ENCODE measurements at regions not wholly inside any gene's neighbourhood (a gene's known extent, or its start where the extent isn't known, plus 50 kb on each side); places are given as distances from the start of the nearest gene placed in this dataset.
A peak's percentile ranks its signal among the peaks of the same experiment; 100 is the strongest.
"Not testable (repeated sequence)": the region's sequence is repeated elsewhere in the genome, so short reads cannot be mapped to it uniquely, and the experiment has no call there.

DNA sequence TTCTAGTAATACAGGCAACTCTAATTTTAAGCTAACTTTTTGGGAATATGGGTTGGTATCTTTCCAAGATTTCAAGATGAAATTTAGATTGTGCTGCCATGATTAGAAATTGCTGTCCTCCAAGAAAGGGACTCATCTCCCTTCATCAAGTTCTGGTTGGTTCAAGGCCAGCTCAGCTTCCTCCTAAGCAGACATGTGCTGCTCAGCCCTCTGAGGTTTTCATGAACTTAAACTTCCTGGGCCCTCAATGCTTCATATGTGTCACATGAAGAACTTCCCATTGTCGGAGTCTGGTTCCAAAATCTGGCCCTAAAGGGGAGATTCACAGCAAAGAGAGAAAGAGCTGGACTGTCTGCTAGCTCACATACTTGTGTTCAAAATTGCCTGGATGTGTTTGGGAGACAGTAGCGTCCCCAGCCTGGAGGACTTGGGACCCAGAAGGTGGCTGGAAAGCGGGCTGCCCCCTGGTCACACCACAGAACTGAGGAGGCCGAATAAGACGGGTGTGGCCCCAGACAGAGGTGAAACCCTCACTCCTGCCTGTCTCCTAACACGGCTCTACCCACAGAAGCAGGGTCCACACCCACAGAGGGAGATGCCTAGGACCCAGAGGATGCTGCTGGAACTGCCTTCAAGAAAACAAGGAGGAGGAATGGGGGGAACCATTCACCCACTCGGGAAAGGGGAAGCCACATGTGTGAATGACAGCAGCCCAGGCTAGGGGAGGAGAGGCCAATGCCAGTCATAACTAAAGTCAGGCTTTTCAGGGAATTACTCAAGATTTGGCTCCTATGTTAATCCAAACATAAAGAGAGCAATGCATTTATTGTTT is 54.3 kb upstream of the GPR31 start:
- intact Hi-C loops (cut with DNase I) = no loop called here
- H3K4me1 ChIP-seq = no peaks in the 10 kb centered on the region
- H3K36me3 ChIP-seq = no peaks in the 10 kb centered on the region
- no peaks in the 10 kb centered on the region for H3K27me3 ChIP-seq
- WGBS, 2 donors = 69 to 79% methylated on average over 7 of the region's 7 CpGs
- no peak for TF ChIP-seq POLR2A (IDR thresholded peaks at IDR 0.05)
- TF ChIP-seq, protein P1, sequence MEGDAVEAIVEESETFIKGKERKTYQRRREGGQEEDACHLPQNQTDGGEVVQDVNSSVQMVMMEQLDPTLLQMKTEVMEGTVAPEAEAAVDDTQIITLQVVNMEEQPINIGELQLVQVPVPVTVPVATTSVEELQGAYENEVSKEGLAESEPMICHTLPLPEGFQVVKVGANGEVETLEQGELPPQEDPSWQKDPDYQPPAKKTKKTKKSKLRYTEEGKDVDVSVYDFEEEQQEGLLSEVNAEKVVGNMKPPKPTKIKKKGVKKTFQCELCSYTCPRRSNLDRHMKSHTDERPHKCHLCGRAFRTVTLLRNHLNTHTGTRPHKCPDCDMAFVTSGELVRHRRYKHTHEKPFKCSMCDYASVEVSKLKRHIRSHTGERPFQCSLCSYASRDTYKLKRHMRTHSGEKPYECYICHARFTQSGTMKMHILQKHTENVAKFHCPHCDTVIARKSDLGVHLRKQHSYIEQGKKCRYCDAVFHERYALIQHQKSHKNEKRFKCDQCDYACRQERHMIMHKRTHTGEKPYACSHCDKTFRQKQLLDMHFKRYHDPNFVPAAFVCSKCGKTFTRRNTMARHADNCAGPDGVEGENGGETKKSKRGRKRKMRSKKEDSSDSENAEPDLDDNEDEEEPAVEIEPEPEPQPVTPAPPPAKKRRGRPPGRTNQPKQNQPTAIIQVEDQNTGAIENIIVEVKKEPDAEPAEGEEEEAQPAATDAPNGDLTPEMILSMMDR (IDR thresholded peaks at IDR 0.05) = no peak
- no peak overlapping the region for H3K27ac ChIP-seq
- H3K9me3 ChIP-seq = no peaks in the 10 kb centered on the region
- no peak for DNase-seq
- H3K4me3 ChIP-seq (replicated peaks in 1 of 3) = no peak overlapping the region

DNA sequence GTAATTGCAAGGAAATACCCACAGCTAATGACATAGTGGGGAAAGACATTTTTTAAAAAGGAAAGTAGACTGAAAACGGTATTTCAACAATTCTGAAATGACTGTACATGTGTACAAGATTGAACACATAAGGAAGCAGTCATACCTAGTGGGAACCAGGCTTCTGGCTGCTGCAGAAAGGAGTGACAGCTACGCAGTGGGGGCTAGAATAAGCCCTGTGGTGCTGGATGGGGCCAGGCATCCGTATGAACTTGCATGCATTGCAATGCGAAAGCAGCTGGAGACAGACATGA is 54.9 kb upstream of the GPR31 start:
- WGBS, 2 donors = 84 to 93% methylated on average over 4 of the region's 4 CpGs
- H3K4me3 ChIP-seq (replicated peaks in 1 of 3) = no peak overlapping the region
- no peaks in the 10 kb centered on the region for H3K36me3 ChIP-seq
- no peaks in the 10 kb centered on the region for H3K4me1 ChIP-seq
- intact Hi-C loops (cut with DNase I) = no loop called here
- H3K9me3 ChIP-seq = no peaks in the 10 kb centered on the region
- H3K27me3 ChIP-seq = no peaks in the 10 kb centered on the region
- DNase-seq = no peak
- no peak overlapping the region for H3K27ac ChIP-seq
- TF ChIP-seq POLR2A (IDR thresholded peaks at IDR 0.05) = no peak
- TF ChIP-seq, protein P1 (IDR thresholded peaks at IDR 0.05) = no peak

DNA sequence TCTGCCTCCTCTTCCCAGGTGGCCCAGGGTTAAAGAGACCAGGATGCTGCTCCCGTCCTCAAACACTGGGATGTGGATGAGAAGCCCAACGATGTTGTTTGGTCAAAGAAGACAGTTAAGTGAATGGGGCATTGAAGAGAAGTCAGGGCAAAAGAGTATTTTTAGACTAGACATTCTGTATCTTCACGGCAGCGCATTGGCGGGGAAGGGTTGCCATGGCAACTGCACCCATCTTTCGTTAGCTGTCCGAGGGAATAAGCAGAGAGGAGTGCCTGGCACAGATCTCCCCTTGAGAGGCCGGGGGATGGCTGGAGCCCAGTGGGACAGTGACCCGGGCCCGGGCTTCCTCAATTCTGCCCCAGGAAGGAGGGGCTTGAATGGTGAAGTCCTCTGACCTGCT is 56.4 kb upstream of the GPR31 start:
- H3K27ac ChIP-seq = no peak overlapping the region
- no peaks in the 10 kb centered on the region for H3K9me3 ChIP-seq
- TF ChIP-seq POLR2A (IDR thresholded peaks at IDR 0.05) = no peak
- TF ChIP-seq, protein P1 (IDR thresholded peaks at IDR 0.05) = no peak
- no peak for DNase-seq
- no peaks in the 10 kb centered on the region for H3K27me3 ChIP-seq
- no peak overlapping the region for H3K4me3 ChIP-seq (replicated peaks in 1 of 3)
- 71 to 82% methylated on average over 9 to 10 of the region's 10 CpGs for WGBS, 2 donors
- intact Hi-C loops (cut with DNase I) = no loop called here
- no peaks in the 10 kb centered on the region for H3K4me1 ChIP-seq
- H3K36me3 ChIP-seq = no peaks in the 10 kb centered on the region

DNA sequence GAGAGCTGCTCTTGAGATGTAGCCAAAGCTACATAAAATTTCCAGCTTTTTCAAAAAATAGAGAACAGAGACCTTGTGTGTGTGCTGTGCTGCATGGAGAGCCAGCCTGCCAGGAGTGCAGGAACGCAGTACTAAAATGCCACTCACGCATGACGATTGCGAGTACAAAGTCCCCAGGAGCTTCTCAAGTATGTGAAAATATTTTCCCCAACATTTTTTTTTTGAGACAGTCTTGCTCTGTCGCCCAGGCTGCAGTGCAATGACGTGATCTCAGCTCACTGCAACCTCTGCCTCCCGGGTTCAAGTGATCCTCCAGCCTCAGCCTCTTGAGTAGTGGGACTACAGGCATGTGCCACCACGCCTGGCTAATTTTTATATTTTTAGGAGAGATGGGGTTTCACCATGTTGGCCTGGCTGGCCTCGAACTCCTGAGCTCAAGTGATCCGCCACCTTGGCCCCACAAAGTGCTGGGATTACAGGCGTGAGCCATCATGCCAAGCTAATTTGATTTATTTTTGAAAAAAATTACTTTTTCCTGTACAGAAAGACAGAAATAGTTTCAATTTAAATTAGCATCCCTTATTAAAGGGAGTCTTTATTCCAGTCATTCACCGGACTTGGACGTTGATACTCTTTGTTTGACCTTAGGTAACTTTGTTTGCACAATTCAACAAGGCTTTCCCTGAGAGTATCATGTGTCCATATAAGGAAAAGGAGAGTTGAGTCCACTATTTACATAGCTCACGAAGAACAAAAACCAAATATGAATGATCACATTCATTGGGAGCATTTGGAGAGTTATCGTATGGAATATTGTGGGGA is 57.9 kb upstream of the GPR31 start:
- H3K27me3 ChIP-seq; H3K4me3 ChIP-seq (replicated peaks in 1 of 3); H3K9me3 ChIP-seq; intact Hi-C loops (cut with DNase I); H3K36me3 ChIP-seq; H3K4me1 ChIP-seq: not testable (repeated sequence)
- peak overlapping the region in 2 of 3 donors; percentile 90 to 93 for H3K27ac ChIP-seq
- WGBS, 2 donors = 25 to 57% methylated on average over 13 to 15 of the region's 15 CpGs
- DNase-seq = peak in 1 of 2 donors; percentile 86

DNA sequence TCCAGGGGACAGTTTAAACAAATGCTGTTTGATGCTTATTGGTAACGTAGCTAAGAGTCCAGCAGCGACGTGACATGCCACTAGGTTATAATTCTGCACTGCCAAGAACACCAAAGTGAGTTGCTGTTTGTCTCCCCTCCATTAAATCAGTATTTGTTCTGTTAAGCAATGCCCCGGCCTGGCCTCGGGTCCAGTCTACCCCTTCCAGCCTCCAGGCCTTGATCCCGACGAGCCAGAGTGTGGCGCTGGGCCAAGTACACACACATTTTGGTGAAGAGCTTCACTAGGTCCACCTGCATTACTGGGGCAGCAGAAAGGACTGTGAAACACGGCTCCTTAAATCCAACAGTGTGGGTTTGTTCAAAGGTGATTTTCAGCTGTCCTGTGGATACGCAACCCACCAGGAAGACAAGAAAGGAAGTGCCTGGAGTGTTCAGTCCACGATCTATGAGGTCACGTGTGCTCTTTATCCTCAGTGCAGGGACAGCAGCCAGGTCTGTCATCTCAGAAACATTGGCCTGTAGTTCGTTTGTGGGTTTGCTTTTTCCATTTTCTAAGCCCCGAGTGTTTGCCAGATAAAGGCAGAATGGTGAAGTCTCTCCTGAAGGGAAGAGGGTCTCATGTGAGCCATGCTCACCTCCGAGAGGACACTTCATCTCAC is 58.7 kb upstream of the GPR31 start:
- peak overlapping the region in 1 of 3 donors; percentile 93 for H3K27ac ChIP-seq
- intact Hi-C loops (cut with DNase I) = not testable (repeated sequence)

DNA sequence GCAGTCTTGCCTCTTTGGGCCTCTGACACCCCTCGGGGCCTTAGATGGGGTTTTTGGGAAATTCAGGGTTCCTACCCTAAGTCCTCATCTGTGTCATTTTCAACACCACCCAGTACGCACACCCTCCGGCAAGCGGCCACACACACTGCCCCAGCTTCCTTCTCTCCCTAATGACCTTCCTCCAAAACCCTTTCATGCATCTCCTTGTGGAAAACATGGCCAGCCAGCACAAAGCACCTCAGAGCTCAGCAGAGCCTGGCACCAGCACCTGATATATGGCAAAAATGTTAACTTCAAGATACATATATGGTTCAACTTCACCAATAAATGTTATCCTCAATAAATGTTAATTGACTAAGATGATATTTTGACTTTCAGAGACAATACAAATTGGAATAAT is 59.3 kb upstream of the GPR31 start:
- H3K4me3 ChIP-seq (replicated peaks in 1 of 3); H3K9me3 ChIP-seq; H3K27me3 ChIP-seq; H3K4me1 ChIP-seq; intact Hi-C loops (cut with DNase I); H3K36me3 ChIP-seq: not testable (repeated sequence)
- DNase-seq = peak in 1 of 2 donors; percentile 53
- WGBS, 2 donors = 74 to 96% methylated on average over 4 of the region's 4 CpGs
- H3K27ac ChIP-seq = peak overlapping the region in 1 of 3 donors; percentile 93

More for the DNA sequence above, 58.7 kb upstream of the GPR31 start:
- H3K4me3 ChIP-seq (replicated peaks in 1 of 3); H3K36me3 ChIP-seq; H3K9me3 ChIP-seq; H3K4me1 ChIP-seq; H3K27me3 ChIP-seq: not testable (repeated sequence)
- DNase-seq = peak in 1 of 2 donors; percentile 39
- WGBS, 2 donors = 68 to 81% methylated on average over 8 to 10 of the region's 15 CpGs

All from thyroid gland (tissue), 4 donors.